HG03565 (cell line): ENCODE measurements at regions not wholly inside any gene's neighbourhood (a gene's known extent, or its start where the extent isn't known, plus 50 kb on each side); places are given as distances from the start of the nearest gene placed in this dataset.
"Not testable (repeated sequence)": the region's sequence is repeated elsewhere in the genome, so short reads cannot be mapped to it uniquely, and the experiment has no call there.

Experiments
- ATAC-seq: cut with Tn5 transposase; IDR thresholded peaks from one replicate; pipeline ENCODE4 v1.9.1; 2021; ENCODE audit warnings: mild to moderate bottlenecking, moderate library complexity; ENCODE audit not compliant: unreplicated experiment

- not testable (repeated sequence) for ATAC-seq
These were observed 336.5 kb downstream of the CETN3 start for GRCh38 chr5:90073026-90073570.

GRCh38 chr5:90071656-90072055, 337.9 kb downstream of the CETN3 start:
- no peak for ATAC-seq

GRCh38 chr5:90071066-90071465, 338.5 kb downstream of the CETN3 start:
- ATAC-seq: no peak

GRCh38 chr5:90066920-90067319, 342.6 kb downstream of the CETN3 start:
- ATAC-seq: no peak

GRCh38 chr5:90056911-90057705, 352.4 kb downstream of the CETN3 start:
- no peak for ATAC-seq

- no peak for ATAC-seq
These were observed 353.7 kb downstream of the CETN3 start for GRCh38 chr5:90055831-90056328.

GRCh38 chr5:90054612-90055011, 354.9 kb downstream of the CETN3 start:
- ATAC-seq: no peak

- no peak for ATAC-seq
These were observed 357.8 kb downstream of the CETN3 start for GRCh38 chr5:90051756-90052155.

GRCh38 chr5:90050103-90050502, 359.5 kb downstream of the CETN3 start:
- ATAC-seq: no peak

GRCh38 chr5:90047113-90047512, 362.4 kb downstream of the CETN3 start:
- ATAC-seq: no peak

- not testable (repeated sequence) for ATAC-seq
These were observed 369.5 kb downstream of the CETN3 start for GRCh38 chr5:90040082-90040481.

- ATAC-seq: no peak
These were observed 371.9 kb downstream of the CETN3 start for GRCh38 chr5:90037646-90038045.

- no peak for ATAC-seq
These were observed 386.9 kb downstream of the CETN3 start for GRCh38 chr5:90022711-90023053.

GRCh38 chr5:90022002-90022710, 387.4 kb downstream of the CETN3 start:
- ATAC-seq: no peak

GRCh38 chr5:90020575-90021538, 388.7 kb downstream of the CETN3 start:
- ATAC-seq: peak; percentile 97

GRCh38 chr5:90017239-90017638, 392.3 kb downstream of the CETN3 start:
- ATAC-seq: no peak

- ATAC-seq: peak; percentile 90
These were observed 394.0 kb downstream of the CETN3 start for GRCh38 chr5:90015584-90016018.

- ATAC-seq: peak; percentile 73
These were observed 395.1 kb downstream of the CETN3 start for GRCh38 chr5:90014420-90014819.

GRCh38 chr5:90000351-90000750, 409.2 kb downstream of the CETN3 start:
- ATAC-seq: no peak

- no peak for ATAC-seq
These were observed 410.8 kb downstream of the CETN3 start for GRCh38 chr5:89998519-89999305.
